Cardiac fibroblast (primary cell): ENCODE measurements at regions not wholly inside any gene's neighbourhood (a gene's known extent, or its start where the extent isn't known, plus 50 kb on each side); places are given as distances from the start of the nearest gene placed in this dataset.

Experiments
- DNase-seq, 2 donors: peaks; one replicate each; pipeline versions ENCODE4 v3.0.0 to v3.0.0-alpha.2; 2010; ENCODE audit warnings: low read depth in 2 of 2
- H3K4me3 ChIP-seq, 2 donors: replicated peaks in 1 of 2; 1 replicate in 1 of 2; 2 replicates in 1 of 2; pipeline ENCODE4 v1.5.1; 2011; ENCODE audit warnings: low read depth in 2 of 2, low read length in 2 of 2, mild to moderate bottlenecking in 2 of 2, moderate library complexity in 1 of 2
- CTCF ChIP-seq: IDR thresholded peaks from one replicate; pipeline ENCODE4 v1.5.1; 2011; ENCODE audit warnings: low read depth, mild to moderate bottlenecking, low read length, inconsistent platforms

DNA sequence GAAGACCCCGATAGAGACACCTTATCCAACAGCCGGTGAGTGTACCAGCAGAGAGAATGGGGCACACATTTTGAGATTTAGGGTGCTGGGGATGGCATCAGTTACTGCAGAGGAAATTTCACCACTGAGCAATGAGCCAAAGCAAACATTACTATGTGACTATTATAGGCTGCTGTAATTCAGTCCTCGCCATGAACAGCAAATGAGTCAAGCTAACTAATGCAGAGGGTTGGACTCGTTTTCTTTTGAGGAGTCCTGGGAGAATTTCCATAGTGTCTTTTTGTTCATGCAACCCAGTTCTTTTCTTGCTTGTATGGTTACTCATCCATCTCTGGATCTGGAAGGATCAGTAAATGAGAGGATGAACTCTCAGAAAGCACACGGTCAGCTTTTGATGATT is 323.8 kb downstream of the PSAT1 start:
- H3K4me3 ChIP-seq: no peak overlapping the region
- peak; percentile 11 to 89 for DNase-seq
- no peak for TF ChIP-seq CTCF

DNA sequence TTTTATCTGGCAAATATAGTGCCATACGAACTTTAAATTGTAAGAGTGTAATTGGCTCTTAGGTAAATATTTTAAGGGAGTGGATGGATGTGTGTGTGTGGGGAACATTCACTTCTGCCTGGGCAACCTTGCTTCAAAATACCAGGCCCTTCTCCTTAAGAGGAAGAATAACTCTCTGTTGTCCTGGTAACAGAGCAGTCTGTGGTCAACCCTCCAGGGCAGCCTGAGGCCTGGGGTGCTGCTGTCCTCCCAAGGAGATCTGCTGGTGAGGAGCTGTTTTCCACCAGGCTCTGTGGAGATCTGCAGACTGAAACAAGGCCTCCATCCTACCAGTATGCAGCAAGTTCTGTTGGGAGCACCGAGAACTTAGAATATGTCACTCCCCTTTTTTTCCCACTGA is 325.2 kb downstream of the PSAT1 start:
- no peak for TF ChIP-seq CTCF
- no peak overlapping the region for H3K4me3 ChIP-seq
- DNase-seq: no peak

GRCh38 chr9:78626971-78627370 is 330.0 kb downstream of the PSAT1 start:
- no peak overlapping the region for H3K4me3 ChIP-seq
- no peak for DNase-seq
- no peak for TF ChIP-seq CTCF

GRCh38 chr9:78630966-78631365 is 334.0 kb downstream of the PSAT1 start:
- no peak overlapping the region for H3K4me3 ChIP-seq
- no peak for DNase-seq
- TF ChIP-seq CTCF: no peak

DNA sequence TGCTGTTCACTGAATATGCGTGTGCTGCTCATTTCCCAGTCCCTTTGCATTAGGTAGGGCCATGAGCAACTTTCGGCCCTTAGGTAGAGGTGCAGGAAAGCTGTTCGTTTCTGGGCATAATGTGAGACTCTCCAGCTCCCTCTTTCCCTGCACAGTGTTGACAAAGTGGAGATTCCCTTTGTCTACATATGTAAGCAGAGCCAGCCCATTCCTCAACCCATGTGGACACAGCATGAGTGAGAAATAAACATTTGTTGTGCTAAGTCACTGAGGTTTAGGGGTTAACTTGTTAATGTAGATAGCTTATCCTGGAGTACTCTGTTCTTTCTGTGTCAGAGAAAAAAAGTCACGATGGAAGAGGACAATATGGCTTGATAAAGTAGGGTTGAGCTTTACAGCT is 343.8 kb downstream of the PSAT1 start:
- H3K4me3 ChIP-seq: no peak overlapping the region
- no peak for DNase-seq
- TF ChIP-seq CTCF: no peak

- TF ChIP-seq CTCF: no peak
- peak in 1 of 2 donors; percentile 11 for DNase-seq
- H3K4me3 ChIP-seq: no peak overlapping the region
Measured at GRCh38 chr9:78644359-78644758, 347.4 kb downstream of the PSAT1 start.

DNA sequence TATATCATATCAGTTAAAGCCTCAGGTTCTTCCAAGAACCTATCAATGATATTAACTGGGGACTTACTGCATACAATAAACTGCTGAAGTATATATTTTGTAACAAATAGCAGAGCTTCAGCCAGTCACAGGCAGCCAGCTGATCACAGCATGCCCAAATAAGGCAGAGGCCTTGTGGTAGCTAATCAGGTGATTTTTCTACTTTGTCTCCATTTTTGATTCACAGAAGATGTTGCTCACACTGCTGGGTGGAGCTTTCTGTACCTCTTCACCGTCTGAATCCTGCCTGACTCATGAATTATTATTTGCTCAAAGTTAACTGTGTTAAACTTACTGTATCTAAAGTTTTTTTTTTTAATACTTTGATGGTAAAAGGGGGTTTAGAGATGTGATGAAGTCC is 357.4 kb downstream of the PSAT1 start:
- no peak for TF ChIP-seq CTCF
- DNase-seq: no peak
- H3K4me3 ChIP-seq: no peak overlapping the region
